ENCODE measurements at regions not wholly inside any gene's neighbourhood (a gene's known extent, or its start where the extent isn't known, plus 50 kb on each side); places are given as distances from the start of the nearest gene placed in this dataset.
A peak's percentile ranks its signal among the peaks of the same experiment; 100 is the strongest.

DNA sequence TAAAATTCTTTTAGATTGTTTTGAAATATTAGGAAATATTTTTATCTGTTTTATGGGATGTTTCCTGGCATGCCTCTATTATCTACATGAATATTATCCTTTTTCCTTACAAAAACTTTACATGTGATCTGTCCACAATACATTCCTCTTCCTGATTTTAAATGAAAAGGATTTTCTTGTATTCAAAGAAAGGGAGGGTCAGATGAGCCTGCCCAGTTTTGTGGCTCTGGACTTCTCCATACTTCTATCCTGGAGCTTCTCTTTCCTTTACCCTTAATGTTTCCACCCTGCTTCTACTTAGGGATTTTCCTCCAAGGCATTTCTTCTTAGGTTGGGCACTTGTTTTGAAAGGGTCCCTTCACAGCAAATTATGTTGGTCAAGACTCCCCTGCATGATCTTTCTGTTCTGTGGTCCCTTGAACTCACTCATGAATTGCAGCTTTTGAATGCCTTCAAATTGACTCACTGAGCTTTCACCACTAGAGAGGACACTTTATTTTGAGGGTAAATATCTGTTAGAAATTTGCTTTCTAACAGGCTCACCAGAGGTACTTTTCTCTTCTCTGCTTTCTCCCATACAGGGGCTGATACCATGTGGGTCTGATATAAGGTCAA lies 104.9 kb downstream of the CENPW start:
- ATAC-seq (no peak), DNase-seq (ENCODE audit: low spot score) (no peak)
- no peaks in the 10 kb centered on the region for H3K36me3 ChIP-seq (ENCODE audit: insufficient read depth)
- Mint-ChIP-seq H3K27ac (peak overlapping the region; percentile 33), H3K36me3 (ENCODE audit: low read depth) (no peaks in the 10 kb centered on the region), H3K27me3 (ENCODE audit: insufficient read depth, low read depth, poor library complexity) (no peaks in the 10 kb centered on the region), H3K9me3 (peaks cover 5% of the 10 kb centered on the region; the same call in 1 of the 3 replicates), H3K4me3 (no peak overlapping the region), H3K4me1 (peaks cover 14% of the 10 kb centered on the region)
- no peak for TF ChIP-seq POLR2AphosphoS5 (IDR thresholded peaks at IDR 0.05; ENCODE audit: low read depth)
- TF ChIP-seq, protein P1, sequence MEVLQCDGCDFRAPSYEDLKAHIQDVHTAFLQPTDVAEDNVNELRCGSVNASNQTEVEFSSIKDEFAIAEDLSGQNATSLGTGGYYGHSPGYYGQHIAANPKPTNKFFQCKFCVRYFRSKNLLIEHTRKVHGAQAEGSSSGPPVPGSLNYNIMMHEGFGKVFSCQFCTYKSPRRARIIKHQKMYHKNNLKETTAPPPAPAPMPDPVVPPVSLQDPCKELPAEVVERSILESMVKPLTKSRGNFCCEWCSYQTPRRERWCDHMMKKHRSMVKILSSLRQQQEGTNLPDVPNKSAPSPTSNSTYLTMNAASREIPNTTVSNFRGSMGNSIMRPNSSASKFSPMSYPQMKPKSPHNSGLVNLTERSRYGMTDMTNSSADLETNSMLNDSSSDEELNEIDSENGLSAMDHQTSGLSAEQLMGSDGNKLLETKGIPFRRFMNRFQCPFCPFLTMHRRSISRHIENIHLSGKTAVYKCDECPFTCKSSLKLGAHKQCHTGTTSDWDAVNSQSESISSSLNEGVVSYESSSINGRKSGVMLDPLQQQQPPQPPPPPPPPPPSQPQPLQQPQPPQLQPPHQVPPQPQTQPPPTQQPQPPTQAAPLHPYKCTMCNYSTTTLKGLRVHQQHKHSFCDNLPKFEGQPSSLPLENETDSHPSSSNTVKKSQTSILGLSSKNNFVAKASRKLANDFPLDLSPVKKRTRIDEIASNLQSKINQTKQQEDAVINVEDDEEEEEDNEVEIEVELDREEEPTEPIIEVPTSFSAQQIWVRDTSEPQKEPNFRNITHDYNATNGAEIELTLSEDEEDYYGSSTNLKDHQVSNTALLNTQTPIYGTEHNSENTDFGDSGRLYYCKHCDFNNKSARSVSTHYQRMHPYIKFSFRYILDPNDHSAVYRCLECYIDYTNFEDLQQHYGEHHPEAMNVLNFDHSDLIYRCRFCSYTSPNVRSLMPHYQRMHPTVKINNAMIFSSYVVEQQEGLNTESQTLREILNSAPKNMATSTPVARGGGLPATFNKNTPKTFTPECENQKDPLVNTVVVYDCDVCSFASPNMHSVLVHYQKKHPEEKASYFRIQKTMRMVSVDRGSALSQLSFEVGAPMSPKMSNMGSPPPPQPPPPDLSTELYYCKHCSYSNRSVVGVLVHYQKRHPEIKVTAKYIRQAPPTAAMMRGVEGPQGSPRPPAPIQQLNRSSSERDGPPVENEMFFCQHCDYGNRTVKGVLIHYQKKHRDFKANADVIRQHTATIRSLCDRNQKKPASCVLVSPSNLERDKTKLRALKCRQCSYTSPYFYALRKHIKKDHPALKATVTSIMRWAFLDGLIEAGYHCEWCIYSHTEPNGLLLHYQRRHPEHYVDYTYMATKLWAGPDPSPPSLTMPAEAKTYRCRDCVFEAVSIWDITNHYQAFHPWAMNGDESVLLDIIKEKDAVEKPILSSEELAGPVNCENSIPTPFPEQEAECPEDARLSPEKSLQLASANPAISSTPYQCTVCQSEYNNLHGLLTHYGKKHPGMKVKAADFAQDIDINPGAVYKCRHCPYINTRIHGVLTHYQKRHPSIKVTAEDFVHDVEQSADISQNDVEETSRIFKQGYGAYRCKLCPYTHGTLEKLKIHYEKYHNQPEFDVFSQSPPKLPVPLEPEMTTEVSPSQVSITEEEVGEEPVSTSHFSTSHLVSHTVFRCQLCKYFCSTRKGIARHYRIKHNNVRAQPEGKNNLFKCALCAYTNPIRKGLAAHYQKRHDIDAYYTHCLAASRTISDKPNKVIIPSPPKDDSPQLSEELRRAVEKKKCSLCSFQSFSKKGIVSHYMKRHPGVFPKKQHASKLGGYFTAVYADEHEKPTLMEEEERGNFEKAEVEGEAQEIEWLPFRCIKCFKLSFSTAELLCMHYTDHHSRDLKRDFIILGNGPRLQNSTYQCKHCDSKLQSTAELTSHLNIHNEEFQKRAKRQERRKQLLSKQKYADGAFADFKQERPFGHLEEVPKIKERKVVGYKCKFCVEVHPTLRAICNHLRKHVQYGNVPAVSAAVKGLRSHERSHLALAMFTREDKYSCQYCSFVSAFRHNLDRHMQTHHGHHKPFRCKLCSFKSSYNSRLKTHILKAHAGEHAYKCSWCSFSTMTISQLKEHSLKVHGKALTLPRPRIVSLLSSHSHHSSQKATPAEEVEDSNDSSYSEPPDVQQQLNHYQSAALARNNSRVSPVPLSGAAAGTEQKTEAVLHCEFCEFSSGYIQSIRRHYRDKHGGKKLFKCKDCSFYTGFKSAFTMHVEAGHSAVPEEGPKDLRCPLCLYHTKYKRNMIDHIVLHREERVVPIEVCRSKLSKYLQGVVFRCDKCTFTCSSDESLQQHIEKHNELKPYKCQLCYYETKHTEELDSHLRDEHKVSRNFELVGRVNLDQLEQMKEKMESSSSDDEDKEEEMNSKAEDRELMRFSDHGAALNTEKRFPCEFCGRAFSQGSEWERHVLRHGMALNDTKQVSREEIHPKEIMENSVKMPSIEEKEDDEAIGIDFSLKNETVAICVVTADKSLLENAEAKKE (CRISPR knock-in tag; IDR thresholded peaks at IDR 0.05): no peak
- TF ChIP-seq, protein P2, sequence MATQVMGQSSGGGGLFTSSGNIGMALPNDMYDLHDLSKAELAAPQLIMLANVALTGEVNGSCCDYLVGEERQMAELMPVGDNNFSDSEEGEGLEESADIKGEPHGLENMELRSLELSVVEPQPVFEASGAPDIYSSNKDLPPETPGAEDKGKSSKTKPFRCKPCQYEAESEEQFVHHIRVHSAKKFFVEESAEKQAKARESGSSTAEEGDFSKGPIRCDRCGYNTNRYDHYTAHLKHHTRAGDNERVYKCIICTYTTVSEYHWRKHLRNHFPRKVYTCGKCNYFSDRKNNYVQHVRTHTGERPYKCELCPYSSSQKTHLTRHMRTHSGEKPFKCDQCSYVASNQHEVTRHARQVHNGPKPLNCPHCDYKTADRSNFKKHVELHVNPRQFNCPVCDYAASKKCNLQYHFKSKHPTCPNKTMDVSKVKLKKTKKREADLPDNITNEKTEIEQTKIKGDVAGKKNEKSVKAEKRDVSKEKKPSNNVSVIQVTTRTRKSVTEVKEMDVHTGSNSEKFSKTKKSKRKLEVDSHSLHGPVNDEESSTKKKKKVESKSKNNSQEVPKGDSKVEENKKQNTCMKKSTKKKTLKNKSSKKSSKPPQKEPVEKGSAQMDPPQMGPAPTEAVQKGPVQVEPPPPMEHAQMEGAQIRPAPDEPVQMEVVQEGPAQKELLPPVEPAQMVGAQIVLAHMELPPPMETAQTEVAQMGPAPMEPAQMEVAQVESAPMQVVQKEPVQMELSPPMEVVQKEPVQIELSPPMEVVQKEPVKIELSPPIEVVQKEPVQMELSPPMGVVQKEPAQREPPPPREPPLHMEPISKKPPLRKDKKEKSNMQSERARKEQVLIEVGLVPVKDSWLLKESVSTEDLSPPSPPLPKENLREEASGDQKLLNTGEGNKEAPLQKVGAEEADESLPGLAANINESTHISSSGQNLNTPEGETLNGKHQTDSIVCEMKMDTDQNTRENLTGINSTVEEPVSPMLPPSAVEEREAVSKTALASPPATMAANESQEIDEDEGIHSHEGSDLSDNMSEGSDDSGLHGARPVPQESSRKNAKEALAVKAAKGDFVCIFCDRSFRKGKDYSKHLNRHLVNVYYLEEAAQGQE (IDR thresholded peaks at IDR 0.05; ENCODE audit: unreplicated experiment): no peak
- no peaks in the 10 kb centered on the region for H3K4me1 ChIP-seq (ENCODE audit: insufficient read depth)
- no peaks in the 10 kb centered on the region for H3K79me2 ChIP-seq (replicated peaks; ENCODE audit: insufficient read depth)
- peak overlapping the region; percentile 43; the same call in 1 of the 2 replicates for H2AFZ ChIP-seq
- no peaks in the 10 kb centered on the region for H4K20me1 ChIP-seq (replicated peaks; ENCODE audit: insufficient read depth)
- H3F3A ChIP-seq (replicated peaks; ENCODE audit: low read depth): no peaks in the 10 kb centered on the region
- no peak overlapping the region for H3K4me2 ChIP-seq
- no peaks in the 10 kb centered on the region for H3K9me2 ChIP-seq (ENCODE audit: insufficient read depth)
- no peak overlapping the region for H3K4me3 ChIP-seq
- H3K27me3 ChIP-seq (ENCODE audit: insufficient read depth): no peaks in the 10 kb centered on the region
- no peak overlapping the region for H3K27ac ChIP-seq (ENCODE audit: low read depth)
